HG02943 (cell line): ENCODE measurements at regions not wholly inside any gene's neighbourhood (a gene's known extent, or its start where the extent isn't known, plus 50 kb on each side); places are given as distances from the start of the nearest gene placed in this dataset.
"Not testable (repeated sequence)": the region's sequence is repeated elsewhere in the genome, so short reads cannot be mapped to it uniquely, and the experiment has no call there.

Source experiments
- ATAC-seq: cut with Tn5 transposase; IDR thresholded peaks from one replicate; pipeline ENCODE4 v1.9.1; 2021; ENCODE audit warnings: mild to moderate bottlenecking, low read depth, moderate library complexity; ENCODE audit not compliant: unreplicated experiment

DNA sequence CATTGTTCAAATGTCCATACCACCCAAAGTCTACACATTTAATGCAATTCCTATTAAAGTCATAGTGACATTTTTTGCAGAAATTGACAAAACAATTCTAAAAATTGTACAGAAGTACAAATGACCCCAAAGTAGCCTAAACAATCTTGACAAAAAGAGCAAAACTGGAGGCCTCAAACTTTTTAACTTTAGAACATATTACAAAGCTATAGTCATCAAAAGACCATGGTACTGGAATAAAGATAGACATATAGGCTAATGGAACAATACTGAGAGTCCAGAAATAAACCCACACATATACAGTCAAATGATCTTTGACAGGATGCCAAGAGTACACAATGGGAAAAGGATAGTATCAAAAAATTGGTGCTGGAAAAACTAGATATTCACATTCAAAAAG is 213.2 kb upstream of the SAMSN1 start:
- no peak for ATAC-seq

DNA sequence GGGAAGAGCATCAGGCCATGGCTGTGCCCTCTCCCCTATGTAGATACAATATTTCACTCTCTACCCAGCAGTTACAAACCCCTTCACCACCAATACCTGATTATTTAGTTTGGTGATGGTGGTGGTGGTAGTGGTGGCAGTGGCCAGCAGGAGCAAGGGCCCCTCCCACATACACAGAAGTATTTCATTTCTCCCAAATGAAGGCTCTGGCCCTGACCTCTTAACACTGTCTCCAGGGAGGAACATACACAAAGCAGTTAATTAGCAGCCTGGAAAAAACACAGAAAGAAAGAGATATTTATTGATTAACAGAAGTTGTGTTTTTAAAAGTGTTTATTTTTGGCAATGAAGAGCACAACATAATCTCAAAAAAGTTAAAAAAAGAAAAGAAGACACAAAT is 212.7 kb upstream of the SAMSN1 start:
- no peak for ATAC-seq

DNA sequence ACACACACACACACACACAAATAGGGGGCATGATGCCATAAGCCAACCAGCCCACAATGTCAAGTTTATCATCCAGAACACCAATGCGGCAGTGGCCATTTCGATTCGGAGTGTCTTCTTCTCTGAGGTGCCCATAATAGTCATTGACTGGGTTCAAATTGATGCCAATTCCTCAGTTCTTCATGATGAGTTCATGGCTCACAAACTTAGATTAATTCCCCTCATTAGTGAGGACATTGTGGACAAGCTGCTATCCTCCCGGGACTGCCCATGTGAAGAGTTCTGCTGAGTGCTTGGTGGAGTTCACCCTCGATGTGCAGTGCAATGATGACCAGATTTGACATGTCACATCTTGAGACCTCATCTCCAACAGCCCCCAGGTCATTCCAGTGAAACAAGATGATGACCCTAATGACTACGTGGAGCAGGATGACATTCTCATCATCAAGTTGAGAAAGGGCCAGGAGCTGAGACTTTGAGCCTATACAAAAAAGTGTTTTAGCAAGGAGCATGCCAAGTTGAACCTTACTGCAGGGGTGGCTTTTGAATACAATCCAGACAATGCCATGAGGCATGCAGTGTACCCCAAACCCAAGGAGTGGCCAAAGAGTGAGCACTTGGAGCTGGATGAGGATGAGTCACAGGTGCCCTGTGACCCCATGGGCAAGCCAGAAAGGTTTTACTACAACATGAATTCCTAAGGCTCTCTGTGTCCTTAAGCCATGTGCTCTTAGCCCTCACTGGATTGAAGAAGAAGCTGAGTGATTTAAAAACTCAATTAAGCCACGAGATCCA is 211.6 kb upstream of the SAMSN1 start:
- no peak for ATAC-seq

DNA sequence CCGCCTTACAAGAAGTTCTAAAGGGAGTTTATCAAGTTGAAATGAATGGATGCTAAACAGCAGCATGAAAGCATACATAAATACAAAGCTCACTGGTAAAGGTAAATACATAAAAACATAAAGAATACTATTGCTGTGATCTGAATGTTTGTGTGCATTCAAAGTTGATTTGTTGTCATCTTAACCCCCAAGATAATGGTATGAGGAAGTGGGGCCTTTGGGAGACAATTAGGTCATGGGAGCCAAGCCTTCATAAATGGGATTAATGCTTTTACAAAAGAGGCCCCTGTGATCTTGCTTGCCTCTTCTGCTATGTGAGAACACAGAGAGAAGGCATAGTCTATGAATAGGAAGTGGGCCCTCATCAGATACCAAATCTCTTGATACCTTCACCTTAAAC is 209.0 kb upstream of the SAMSN1 start:
- ATAC-seq, result no peak

DNA sequence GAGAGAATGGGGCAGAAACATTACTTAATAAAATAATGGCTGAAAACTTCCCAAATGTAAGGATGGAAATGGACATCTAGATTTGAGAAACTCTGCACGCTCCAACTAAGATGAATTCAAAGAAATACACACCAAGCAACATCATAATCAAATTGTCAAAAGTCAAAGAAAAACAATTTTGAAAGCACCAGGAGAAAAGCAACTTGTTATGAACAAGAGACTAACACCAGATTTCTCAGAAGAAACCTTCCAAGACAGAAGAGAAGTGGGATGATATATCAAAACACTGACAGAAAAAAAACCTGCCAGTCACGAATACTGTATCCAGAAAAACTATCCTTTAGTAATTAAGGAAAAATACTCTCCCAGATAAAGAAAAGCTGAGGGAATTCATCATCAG is 208.6 kb upstream of the SAMSN1 start:
- ATAC-seq, result no peak

DNA sequence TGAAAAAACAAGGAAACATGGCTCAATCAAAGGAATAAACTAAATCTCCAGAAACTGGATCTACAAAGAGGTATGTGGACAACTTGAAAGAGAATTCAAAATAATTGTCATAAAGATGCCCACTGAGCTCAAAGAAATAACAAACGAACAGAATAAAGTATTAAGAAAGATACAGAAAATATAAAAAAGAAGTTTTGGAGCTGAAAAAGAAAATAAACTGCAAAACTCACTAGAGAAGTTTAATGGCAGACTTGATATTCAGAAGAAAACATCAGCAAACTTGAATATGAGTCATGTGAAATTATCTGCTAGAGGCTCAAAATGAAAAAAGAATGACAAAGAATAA is 208.1 kb upstream of the SAMSN1 start:
- ATAC-seq, result no peak

DNA sequence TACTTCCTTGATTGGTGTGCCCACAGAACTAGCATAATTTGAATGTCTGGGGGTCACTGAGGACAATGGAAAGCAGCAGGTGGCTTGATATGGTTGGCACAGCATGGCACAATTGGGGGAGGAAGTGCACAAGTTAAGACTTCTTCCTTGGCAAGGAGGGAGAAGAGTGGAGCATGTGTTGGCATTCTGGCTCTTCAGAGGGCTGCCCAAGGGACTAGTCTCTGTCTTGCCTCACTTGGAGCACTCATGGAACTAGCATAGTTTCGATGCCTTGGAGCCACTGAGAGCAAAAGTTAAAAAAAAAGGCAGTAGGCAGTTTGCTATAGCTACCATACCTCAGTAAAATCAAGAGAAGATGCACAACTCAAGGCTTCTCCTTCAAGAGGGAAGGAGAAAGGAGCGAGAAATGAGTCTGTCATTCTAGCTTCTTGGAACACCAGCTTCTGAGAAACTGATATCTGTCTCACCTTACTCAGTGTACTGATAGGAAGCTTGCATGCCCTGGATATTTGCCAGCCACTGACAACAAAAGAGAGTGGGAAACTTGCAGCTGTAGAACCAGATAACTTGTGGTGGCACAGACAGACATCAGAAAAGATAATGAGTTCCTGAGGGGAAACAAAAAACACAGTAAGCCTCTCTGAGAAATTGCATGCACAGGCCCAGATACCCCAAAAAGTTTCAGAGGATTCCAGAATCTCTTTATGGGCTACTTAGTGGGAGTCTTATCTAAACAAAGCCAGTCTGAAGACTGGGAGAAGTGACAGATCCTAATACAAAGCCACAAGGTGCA is 207.5 kb upstream of the SAMSN1 start:
- no peak for ATAC-seq

DNA sequence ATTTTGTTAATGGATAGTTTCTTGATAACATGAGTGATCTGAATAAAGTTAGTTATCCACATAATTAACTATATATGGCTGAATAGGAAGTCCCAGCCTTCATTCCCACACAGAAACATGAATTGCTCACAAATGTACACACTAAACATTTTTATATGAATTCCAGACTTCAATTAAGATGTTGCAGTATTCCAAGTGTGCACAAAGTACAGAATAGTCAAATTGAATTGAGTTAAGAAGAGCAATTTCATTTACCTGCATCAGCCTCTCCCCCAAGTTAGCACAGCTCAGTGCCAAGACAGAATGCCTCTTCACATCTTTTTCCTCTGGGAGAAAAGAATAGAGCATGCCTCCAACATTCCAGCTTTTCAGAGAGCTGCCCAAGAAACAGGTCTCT is 207.0 kb upstream of the SAMSN1 start:
- no peak for ATAC-seq

DNA sequence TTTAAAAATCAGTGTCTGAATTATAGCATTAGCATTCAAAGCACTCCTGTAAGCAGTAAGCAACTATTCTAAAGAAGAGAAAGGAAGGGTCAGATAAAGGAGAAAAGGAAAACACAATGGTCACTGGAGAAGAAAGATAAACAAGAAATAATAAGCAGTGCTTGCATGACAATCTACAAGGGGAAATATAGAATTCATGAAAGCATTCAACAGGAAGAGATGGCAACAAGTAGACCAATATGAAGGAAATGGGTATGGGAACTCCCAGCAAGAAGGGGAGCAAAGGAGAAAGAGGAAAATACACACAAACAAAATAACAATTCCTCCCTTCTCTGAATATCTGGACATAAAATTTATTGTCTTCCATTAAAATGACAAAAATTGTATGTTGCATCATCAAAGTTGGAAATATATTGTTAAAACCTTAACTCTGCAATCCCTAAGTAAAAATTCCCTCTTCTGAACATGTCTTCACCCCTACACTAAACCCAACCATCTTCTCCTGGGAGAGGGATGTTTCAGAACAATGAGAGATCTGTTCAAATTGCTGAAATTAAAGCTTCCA is 206.3 kb upstream of the SAMSN1 start:
- no peak for ATAC-seq

DNA sequence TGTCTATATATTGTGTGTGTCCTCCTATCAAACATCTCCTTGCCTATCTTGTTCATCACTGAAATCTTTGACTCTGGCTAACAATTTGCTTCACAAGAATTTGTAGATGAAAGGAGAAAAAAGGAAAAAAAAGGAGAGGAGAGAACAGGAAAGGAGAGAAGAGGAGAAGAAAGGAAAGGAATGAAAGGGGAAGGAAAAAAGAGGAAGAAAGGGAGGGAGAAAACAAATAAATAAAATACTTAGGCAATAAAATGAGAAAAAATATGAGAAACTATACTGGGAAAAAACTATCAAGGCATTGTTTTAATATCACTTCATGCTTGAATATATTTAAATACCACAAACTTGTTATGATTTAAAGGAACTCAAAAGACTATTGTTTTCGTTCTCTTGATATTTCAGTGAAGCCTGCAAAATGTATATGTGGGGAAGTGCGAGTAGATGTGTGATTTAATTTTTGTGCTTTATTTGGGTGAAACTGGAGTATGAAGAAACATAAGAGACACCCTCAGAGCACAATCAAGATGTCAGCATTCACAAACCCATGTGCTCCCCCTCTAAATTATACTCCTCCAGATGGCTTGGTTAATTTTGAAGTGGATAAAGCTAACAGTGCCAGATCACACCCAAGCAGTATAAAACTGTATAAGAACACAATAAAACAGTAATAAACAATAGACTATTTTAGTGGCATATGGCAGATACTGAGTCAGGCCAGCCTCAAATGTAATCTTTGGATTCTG is 205.7 kb upstream of the SAMSN1 start:
- no peak for ATAC-seq

DNA sequence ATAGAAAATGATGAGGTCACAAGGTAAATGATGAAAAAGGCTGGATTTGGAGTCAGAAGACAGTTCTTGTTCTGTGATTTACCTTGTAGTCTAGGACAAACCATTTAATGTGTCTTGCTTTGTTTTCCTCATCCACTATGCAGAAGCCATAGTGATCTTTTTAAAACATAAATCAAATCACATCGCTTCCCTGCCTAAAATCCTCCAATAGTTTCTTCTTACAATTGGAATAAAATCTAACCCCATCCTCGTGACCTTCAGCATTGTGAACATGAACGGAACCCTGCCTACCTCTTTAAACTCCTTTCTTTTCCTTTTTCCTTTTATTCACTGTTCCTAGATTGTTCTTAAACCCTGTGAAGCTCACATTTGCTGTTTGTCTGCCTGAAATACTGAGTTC is 204.9 kb upstream of the SAMSN1 start:
- no peak for ATAC-seq

DNA sequence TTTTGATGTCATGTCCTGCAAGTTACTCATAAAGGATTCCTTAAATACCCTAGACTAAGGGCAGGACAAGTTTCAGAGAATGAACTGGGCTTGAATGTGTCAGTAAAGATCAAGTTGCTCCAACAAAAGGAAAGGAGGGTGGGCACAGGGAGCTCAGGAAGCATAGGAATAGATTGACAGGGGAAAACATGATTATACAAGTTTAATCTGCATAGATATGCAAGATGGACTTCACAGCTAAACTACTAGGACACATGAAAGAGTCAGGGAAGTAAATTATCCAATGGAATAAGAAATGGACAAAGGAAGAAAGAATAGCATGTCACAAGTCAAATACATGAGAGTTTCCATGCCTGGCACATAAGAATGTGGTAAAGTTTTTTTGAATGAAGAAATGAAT is 203.9 kb upstream of the SAMSN1 start:
- no peak for ATAC-seq

DNA sequence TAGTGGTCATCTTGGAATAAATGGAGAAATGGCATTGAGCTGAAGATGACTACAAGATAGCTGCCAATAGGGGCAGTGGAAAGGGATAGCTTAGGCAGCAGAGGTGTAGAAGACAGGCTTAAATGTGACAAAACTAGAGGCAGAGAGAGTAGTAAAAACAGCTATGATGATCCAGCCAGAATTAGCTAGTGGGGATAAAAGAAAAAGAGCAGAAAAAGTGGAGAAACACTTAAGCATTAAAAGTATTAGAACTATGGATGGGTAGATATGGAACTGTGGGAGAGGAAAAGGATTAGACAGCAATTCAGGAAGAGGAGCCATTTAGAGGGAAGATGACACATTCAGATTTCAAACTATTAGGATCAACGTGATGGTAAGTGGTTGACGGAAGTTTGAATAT is 202.5 kb upstream of the SAMSN1 start:
- no peak for ATAC-seq

DNA sequence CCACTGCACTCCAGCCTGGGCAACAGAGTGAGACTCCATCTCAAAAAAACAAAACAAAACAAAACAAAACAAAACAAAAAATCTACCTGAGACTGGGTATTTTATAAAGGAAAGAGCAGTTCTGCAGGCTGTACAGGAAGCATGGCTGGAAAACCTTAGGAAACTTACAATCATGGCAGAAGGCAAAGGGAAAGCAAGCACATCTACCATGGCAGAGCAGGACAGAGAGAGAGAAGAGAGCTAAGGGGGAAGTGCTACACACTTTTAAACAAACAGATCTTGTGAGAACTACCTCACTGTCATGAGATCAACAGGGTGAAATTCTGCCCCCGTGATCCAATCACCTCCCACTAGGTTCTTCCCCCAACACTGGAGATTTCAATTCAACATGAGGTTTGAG is 198.3 kb upstream of the SAMSN1 start:
- no peak for ATAC-seq

DNA sequence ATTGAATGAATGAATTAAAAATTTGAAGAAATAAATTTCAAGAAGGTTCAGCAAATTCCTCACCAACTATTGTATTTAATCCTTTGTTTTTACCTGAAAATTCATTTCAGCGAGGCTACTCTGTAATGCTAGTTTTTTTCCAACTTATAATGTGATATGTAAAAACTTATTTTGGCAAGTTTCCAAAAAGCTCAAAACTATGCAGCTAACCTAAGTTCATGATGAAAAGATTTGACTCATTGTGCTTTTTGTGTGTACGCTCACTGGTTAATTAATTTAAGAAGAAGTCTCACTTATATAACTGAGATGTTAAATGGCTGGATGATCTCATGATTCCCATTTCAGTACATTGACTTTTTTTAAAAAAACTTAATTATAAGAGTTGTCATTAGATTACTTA is 196.0 kb upstream of the SAMSN1 start:
- ATAC-seq, result no peak

DNA sequence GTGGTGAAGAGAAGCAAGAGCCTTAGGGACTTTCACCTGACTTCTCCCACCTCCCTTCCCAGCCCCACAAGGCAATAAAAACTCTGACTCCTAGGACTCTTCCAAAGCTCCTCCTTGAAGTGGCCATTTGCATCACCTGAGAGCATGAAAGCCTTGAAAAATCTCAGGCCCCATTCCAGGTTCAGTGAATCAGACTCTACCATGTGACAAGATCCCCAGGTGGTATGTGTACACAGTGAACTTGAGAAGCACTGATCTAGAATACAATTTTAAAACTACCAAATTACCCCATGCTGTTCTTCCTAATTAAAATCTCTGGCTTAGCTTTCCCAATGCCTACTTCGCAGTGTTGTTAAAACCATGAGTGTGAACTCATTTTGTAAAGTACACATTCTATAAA is 195.1 kb upstream of the SAMSN1 start:
- no peak for ATAC-seq

DNA sequence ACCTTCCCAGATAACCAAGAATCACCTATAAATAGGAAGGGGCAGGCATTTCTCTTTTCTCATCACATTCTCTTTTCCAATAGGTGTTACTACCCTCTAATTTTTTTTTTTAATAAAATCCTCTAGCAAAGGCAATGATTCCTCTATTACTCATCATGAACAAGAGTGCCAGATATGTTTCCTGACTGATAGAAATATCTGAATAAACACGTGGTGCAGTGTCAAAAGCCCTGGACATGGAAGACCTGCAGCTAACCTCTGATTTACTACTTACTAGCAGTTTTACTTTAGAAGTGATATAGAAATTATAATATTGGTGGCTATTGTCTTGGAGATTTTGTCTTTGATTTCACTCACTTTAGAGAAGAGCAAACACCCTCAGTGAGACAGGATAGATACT is 194.6 kb upstream of the SAMSN1 start:
- no peak for ATAC-seq

DNA sequence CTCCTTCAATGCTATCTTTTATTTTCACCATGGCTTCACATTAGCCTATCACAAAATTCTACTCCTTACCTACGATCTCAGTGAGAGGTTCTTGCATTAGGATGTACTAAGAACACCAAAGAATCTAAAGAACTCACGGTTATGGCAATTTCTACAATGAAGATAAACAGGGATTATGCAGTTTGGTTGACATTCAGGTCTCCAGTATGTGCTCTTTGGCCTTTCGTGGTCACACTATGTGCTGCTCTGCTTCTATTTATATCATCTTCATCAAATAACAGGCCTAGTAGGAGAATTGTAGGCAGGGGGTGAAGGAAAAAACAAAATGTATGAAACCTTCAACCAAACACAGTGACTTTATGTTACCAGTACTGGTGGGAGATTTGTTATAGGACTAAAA is 194.0 kb upstream of the SAMSN1 start:
- no peak for ATAC-seq

DNA sequence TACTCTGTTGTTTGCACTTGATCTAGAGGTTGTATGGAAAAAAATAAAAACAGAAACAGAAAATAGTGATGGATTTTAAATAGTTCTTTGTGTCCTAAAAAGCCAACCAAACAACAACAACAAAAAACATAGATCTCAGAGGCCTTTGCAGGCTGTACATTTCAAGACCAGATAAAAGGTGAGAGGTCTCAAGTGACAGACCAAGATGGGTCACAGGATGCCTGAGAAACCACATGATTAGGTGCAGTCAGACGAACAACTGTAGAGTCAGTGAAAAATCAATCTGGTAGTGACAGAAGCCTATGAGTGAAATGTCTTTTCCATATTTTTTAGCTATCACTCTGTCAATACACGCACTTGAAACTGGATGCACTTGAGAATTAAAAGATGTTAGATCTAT is 193.5 kb upstream of the SAMSN1 start:
- no peak for ATAC-seq

DNA sequence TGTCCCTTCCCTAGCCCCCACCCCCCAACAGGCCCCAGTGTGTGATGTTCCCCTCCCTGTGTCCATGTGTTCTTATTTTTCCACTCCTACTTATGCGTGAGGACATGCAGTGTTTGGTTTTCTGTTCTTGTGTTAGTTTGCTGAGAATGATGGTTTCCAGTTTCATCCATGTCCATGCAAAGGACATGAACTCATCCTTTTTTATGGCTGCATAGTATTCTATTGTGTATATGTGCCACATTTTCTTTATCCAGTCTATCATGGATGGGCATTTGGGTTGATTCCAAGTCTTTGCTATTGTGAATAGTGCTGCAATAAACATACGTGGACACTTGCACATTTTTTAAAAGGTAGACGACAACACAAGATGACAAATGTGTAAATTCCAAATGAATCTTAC is 192.5 kb upstream of the SAMSN1 start:
- ATAC-seq, result not testable (repeated sequence)

DNA sequence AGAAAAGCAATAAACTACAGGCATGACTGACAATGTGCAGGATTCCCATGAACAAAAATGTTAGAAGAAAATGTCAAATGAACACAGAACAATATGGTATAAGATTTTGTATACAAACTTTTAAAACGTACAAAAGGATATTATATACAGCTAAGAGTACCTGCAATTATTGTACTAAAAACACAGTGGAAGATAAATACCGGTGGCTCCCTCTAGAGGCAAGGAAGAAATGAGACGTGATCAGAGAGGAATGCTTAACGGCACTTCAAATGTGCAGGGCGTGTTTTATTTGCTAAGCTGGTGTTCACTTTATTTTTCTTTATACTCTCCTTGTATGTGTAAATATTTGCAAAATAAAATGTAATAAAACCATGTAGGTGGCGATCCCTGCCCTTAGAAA is 191.8 kb upstream of the SAMSN1 start:
- ATAC-seq, result no peak
